Endothelial cell of umbilical vein (primary cell): ENCODE measurements at regions not wholly inside any gene's neighbourhood (a gene's known extent, or its start where the extent isn't known, plus 50 kb on each side); places are given as distances from the start of the nearest gene placed in this dataset.

ENCODE experiments used
- BruUV-seq: library from RNA; stranded (reverse); fragments of 400-500 nt; replicated peaks from 2 replicates; lab custom pipeline; 2021; lab: Mats Ljungman, UMichigan
- CTCF ChIA-PET: fragments of 300-600, 350-600 bp; sonication (Branson Sonifier 250); formaldehyde crosslinking; loops from one replicate; lab custom pipeline; 2021; ENCODE audit warnings: antibody characterized with exemption, inconsistent platforms; lab: Charles Lee
- POLR2A ChIA-PET: fragments of 300-600, 350-600 bp; sonication (Branson Sonifier 250); formaldehyde crosslinking; loops from one replicate; lab custom pipeline; 2021; ENCODE audit warnings: antibody characterized with exemption, inconsistent platforms; lab: Charles Lee
- DNase-seq: peaks from one replicate; pipeline ENCODE4 v3.0.0-alpha.2; 2011; ENCODE audit warnings: low read depth, low spot score
- FAIRE-seq: peaks from 2 replicates; lab custom pipeline; 2011; peaks lifted over from hg19 to GRCh38; lab: Jason Lieb, UNC
- H2AFZ ChIP-seq: 2 replicates; pipeline ENCODE4 v1.6.0; 2012; ENCODE audit warnings: low read depth, low read length, control low read depth, inconsistent platforms
- H3K27ac ChIP-seq: 2 replicates; pipeline ENCODE4 v1.5.1; 2011; ENCODE audit warnings: low read depth, mild to moderate bottlenecking, control low read depth, low read length, moderate library complexity; ENCODE audit not compliant: insufficient read depth
- H3K27me3 ChIP-seq, 2 experiments: 2 replicates each; pipeline versions ENCODE4 v1.6.0 to v1.6.1; 2011; ENCODE audit warnings: low read length in 2 of 2, mixed read lengths in 1 of 2; ENCODE audit not compliant: control insufficient read depth in 2 of 2, insufficient read depth in 2 of 2
- H3K36me3 ChIP-seq, 2 experiments: 2 replicates in 1 of 2; 3 replicates in 1 of 2; pipeline ENCODE4 v1.5.1; 2011; ENCODE audit warnings: low read length in 2 of 2, mild to moderate bottlenecking in 1 of 2, moderate library complexity in 1 of 2; ENCODE audit not compliant: control insufficient read depth in 2 of 2, insufficient read depth in 2 of 2; ENCODE audit errors: extremely low read depth in 1 of 2
- H3K4me1 ChIP-seq: 3 replicates; pipeline ENCODE4 v1.5.1; 2011; ENCODE audit warnings: mild to moderate bottlenecking, low read length; ENCODE audit not compliant: control insufficient read depth, insufficient read depth; ENCODE audit errors: extremely low read depth
- H3K4me2 ChIP-seq: 2 replicates; pipeline ENCODE4 v1.6.1; 2011; ENCODE audit warnings: low read length, control low read depth, mixed read lengths; ENCODE audit not compliant: insufficient read depth
- H3K4me3 ChIP-seq, 3 experiments: fragments of 200-600 bp in 1 of 3; sonication (generic), shearing (Covaris generic) in 1 of 3; replicated peaks in 1 of 3; 2 replicates each; pipeline ENCODE4 v1.5.1; 2011 to 2016; ENCODE audit warnings: control low read depth in 3 of 3, low read length in 3 of 3, mild to moderate bottlenecking in 2 of 3, inconsistent platforms in 1 of 3, low read depth in 1 of 3, moderate library complexity in 1 of 3; ENCODE audit not compliant: insufficient read depth in 1 of 3
- H3K79me2 ChIP-seq: 2 replicates; pipeline ENCODE4 v1.6.0; 2012; ENCODE audit warnings: low read length, inconsistent platforms; ENCODE audit not compliant: control insufficient read depth, insufficient read depth
- H3K9ac ChIP-seq: replicated peaks from 2 replicates; pipeline ENCODE3; 2011; ENCODE audit warnings: low read length, control low read depth; ENCODE audit not compliant: insufficient read depth; ENCODE audit errors: extremely low read depth
- H3K9me1 ChIP-seq: replicated peaks from 3 replicates; pipeline ENCODE4 v1.6.0; 2011; ENCODE audit warnings: mild to moderate bottlenecking, low read length; ENCODE audit not compliant: control insufficient read depth, insufficient read depth; ENCODE audit errors: extremely low read depth
- H3K9me3 ChIP-seq: replicated peaks from 2 replicates; pipeline ENCODE4 v1.5.1; 2012; ENCODE audit warnings: low read length, inconsistent platforms; ENCODE audit not compliant: control insufficient read depth, insufficient read depth
- H4K20me1 ChIP-seq: replicated peaks from 2 replicates; pipeline ENCODE3; 2011; ENCODE audit warnings: mild to moderate bottlenecking, low read length; ENCODE audit not compliant: control insufficient read depth, insufficient read depth; ENCODE audit errors: extremely low read depth
- CTCF ChIP-seq, 2 donors: IDR thresholded peaks; 1 replicate in 1 of 2; 2 replicates in 1 of 2; pipeline ENCODE4 v1.5.1; 2011; ENCODE audit warnings: low read length in 2 of 2, mild to moderate bottlenecking in 2 of 2, moderate library complexity in 2 of 2, control low read depth in 1 of 2, inconsistent platforms in 1 of 2, low read depth in 1 of 2; ENCODE audit not compliant: insufficient read depth in 1 of 2; ENCODE audit errors: extremely low read depth in 1 of 2
- EZH2 ChIP-seq: IDR thresholded peaks from 2 replicates; pipeline ENCODE4 v1.6.1; 2012; ENCODE audit warnings: borderline replicate concordance, low read depth, mild to moderate bottlenecking, moderate library complexity, low read length, inconsistent platforms; ENCODE audit not compliant: severe bottlenecking
- FOS ChIP-seq: IDR thresholded peaks from 2 replicates; pipeline ENCODE4 v1.6.1; 2011; ENCODE audit warnings: mild to moderate bottlenecking, low read length, moderate library complexity, borderline replicate concordance; ENCODE audit not compliant: insufficient read depth
- GATA2 ChIP-seq: IDR thresholded peaks from 2 replicates; pipeline ENCODE4 v1.7.0; 2011; ENCODE audit warnings: low read depth, mild to moderate bottlenecking, moderate library complexity, mixed read lengths, low read length; ENCODE audit not compliant: insufficient read length, insufficient read depth
- JUN ChIP-seq: IDR thresholded peaks from 2 replicates; pipeline ENCODE4 v1.6.1; 2011; ENCODE audit warnings: borderline replicate concordance, low read depth; ENCODE audit not compliant: insufficient read length, insufficient read depth
- POLR2A ChIP-seq: IDR thresholded peaks from 2 replicates; pipeline ENCODE4 v1.6.1; 2012; ENCODE audit warnings: low read depth, mild to moderate bottlenecking, control low read depth, low read length
- POLR2AphosphoS5 ChIP-seq: IDR thresholded peaks from 2 replicates; pipeline ENCODE4 v1.6.1; 2012; ENCODE audit warnings: low read depth, mild to moderate bottlenecking, control low read depth, low read length, moderate library complexity; ENCODE audit not compliant: insufficient read depth
- dilution Hi-C: fragments of 300-500 bp; cut with MboI; formaldehyde crosslinking; loops from one replicate; pipeline ENCODE4 v1.15.0; 2019; ENCODE audit warnings: low sequenced_read_pairs; ENCODE audit not compliant: extremely low pct_ligation_motif_present
- intact Hi-C: fragments of 100-400 bp; cut with micrococcal nuclease; formaldehyde crosslinking; loops from one replicate; pipeline ENCODE4 v1.10.0; 2022

- no TSS peak for BruUV-seq
These were observed 282.0 kb downstream of the PRELID2 start for GRCh38 chr5:145553177-145553576.

More at GRCh38 chr5:145553177-145553576, 282.0 kb downstream of the PRELID2 start:
- H3K4me1 ChIP-seq: no peaks in the 10 kb centered on the region
- H3K9me1 ChIP-seq: no peaks in the 10 kb centered on the region
- intact Hi-C loops (no loop called here), dilution Hi-C loops (no loop called here)
- H3K9ac ChIP-seq: no peak overlapping the region
- no peaks in the 10 kb centered on the region for H3K36me3 ChIP-seq
- H4K20me1 ChIP-seq: no peaks in the 10 kb centered on the region
- no peak overlapping the region for H3K4me2 ChIP-seq
- H2AFZ ChIP-seq: no peak overlapping the region
- H3K4me3 ChIP-seq: no peak overlapping the region
- FAIRE-seq (no peak), DNase-seq (no peak)
- H3K27ac ChIP-seq: no peak overlapping the region
- no peaks in the 10 kb centered on the region for H3K9me3 ChIP-seq
- no peaks in the 10 kb centered on the region for H3K27me3 ChIP-seq
- TF ChIP-seq FOS: no peak
- no peak for TF ChIP-seq POLR2AphosphoS5
- TF ChIP-seq GATA2: no peak
- no peak for TF ChIP-seq POLR2A
- no peak for TF ChIP-seq EZH2
- no peak for TF ChIP-seq JUN
- TF ChIP-seq CTCF (IDR thresholded peaks at IDR 0.05; ENCODE audit: extremely low read depth in 1 of 2, insufficient read depth in 1 of 2, low read depth in 1 of 2, low read length in 2 of 2): no peak
- CTCF ChIA-PET: interaction anchor here (0.7 kb wide), 1 partner anchor 15 kb away, joined by 3 read pairs; no protein-coding TSS in a partner anchor
- no peaks in the 10 kb centered on the region for H3K79me2 ChIP-seq
- POLR2A ChIA-PET: no interaction called here
